ENCODE measurements at regions not wholly inside any gene's neighbourhood (a gene's known extent, or its start where the extent isn't known, plus 50 kb on each side); places are given as distances from the start of the nearest gene placed in this dataset.
"Not testable (repeated sequence)": the region's sequence is repeated elsewhere in the genome, so short reads cannot be mapped to it uniquely, and the experiment has no call there.

DNA sequence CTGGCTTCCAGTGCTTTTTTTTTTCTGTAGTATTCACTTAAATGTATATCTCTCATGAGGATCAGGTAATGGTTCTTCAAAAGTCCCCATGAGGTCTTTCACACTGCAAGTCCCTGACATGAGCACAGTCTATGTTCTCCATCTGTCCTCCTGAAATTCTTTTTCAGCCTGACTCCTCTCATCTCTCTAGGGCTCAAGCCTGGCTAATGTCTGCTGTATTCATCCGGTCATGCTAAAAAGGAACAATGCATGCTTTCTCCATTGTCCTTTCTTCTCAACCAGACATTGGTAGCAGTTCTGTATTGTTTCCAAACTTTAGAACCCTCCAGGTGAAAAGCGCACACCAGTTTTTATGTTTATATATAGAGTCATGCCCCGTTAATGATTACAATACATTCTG lies 368.3 kb upstream of the OLFM3 start:
- FAIRE-seq (no peak), DNase-seq (ENCODE audit: extremely low spot score, insufficient read length, low read depth) (no peak)

- DNase-seq (ENCODE audit: extremely low spot score, insufficient read length, low read depth) (no peak), FAIRE-seq (no peak)
Measured at GRCh38 chr1:102336602-102337001, 339.9 kb upstream of the OLFM3 start.

DNA sequence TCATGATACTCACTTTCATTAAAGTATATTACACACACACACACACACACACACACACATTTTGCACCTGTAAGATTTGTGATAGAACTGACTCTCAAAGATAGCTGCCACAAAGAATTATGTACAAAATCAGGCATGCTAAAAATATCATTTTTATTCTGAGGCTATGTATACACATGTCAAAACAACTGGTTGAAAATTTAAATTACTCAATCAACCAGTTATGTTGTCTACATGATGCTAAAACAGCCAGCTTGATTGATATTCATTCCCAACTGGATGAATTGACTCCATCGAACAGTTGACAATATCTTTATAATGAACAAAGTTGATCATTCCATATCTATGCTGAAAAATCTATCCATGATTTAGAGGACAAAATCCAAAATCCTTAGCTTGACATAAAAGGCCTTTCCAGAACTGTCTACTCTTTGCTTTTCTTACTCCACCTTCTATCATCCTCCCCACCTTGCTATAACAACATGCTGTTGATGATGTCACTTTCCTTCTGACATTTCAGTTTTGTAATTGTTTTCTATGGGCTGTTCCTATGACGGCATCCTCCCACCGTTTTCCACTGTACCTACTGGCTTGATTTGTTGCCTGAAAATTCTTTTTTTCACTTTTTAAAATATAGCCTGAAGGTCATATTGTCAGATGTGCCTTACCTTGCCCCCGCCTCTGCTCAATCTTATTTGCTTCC lies 321.5 kb upstream of the OLFM3 start:
- no peak for DNase-seq (ENCODE audit: extremely low spot score, insufficient read length, low read depth)
- FAIRE-seq = no peak

DNA sequence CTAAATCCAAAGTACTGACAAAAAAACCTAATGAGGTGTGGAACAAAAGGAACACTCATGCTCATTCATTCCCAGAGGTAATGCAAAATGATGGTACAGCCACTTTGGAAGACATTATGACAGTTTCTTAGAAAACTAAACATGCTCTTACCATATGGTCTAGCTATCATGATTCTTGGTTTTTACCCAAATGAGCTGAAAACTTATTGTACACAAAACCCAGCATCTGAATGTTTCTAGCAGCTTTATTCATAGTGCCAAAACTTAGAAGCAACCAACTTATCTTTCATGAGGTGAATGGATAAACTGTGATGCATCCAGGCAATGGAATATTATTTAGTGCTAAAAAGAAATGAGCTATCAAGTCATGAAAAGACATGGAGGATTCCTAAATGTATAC lies 318.4 kb upstream of the OLFM3 start:
- DNase-seq (ENCODE audit: extremely low spot score, insufficient read length, low read depth) = no peak
- FAIRE-seq = no peak

GRCh38 chr1:102296116-102296515 lies 299.4 kb upstream of the OLFM3 start:
- DNase-seq (ENCODE audit: extremely low spot score, insufficient read length, low read depth) (no peak), FAIRE-seq (no peak)

DNA sequence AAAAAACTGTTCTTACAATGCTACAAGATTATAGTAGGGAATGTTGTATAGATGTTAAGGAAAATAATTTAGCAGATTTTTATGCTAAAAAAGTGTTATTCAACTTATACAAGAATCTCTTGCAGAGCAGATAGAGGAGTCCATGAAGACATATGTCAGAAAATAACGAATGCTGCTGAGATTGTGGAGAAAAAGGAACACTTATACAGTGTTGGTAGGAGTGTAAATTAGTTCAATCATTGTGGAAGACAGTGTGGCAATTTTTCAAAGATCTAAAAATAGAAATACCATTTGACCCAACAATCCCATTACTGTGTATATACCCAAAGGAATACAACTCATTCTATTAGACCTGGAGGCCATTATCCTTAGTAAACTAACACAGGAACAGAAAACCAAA lies 286.2 kb upstream of the OLFM3 start:
- DNase-seq (ENCODE audit: extremely low spot score, insufficient read length, low read depth) = no peak
- FAIRE-seq = no peak

DNA sequence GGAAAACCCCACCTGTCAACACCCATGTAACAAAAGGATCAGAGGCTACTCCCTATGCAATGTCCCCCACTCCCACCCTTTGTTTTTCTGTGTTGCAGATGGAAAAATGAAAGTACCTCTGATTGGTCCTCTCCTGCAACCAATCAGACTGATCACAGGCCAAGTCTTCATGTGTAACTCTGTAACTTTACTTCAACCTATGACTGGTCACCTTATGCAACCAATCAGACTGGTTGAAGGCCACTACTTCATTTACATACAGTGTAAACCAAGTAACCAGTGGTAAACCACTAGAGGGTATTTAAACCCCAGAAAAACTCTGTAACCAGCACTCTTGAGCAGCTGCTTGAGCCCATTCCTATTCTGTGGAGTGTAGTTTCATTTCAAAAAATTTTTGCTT lies 266.3 kb upstream of the OLFM3 start:
- no peak for DNase-seq (ENCODE audit: extremely low spot score, insufficient read length, low read depth)
- FAIRE-seq = no peak

- FAIRE-seq (no peak), DNase-seq (ENCODE audit: extremely low spot score, insufficient read length, low read depth) (no peak)
Measured at GRCh38 chr1:102252731-102253505, 256.2 kb upstream of the OLFM3 start.

DNA sequence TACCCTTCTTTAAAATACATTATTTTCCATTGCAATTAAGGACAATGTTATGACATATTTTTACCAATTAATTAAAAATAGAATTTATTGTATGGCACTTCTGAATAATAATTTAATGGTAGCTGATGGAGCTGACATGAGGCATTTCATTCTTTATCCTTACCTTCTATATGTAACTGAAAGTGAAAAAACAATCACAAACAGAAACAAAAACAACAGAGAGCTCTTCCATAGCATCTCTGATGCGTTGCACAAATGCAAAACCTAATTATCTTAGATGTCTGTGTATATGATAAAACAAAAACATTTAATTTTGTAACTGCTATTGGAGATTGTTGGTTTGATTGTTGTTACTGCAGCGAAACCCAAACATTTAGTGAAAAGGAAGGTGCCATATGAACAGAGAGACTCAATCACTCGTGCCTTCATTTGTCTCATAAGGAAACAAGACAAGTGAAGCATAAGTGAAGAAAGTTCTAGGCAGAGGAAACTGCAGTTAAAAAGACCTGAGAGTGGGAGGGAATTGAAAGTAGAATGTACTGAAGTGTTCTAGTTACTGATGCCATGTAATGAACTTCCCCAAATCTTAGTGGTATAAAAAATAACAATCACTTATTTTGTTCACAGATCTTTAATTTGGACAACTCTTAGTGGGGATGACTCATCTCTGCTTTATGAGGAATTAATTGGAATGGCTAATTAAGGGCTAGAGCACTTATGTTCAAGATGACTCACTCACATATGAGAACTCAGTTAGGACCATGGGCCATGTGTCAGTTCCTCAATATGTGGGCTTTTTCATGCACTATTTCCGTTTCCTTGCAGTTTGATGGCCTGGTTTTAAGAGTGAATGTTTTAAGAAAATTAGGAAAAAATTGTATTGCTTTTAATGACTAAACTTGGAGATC lies 245.0 kb upstream of the OLFM3 start:
- DNase-seq (ENCODE audit: extremely low spot score, insufficient read length, low read depth) = peak; percentile 2
- FAIRE-seq = peak; percentile 52

DNA sequence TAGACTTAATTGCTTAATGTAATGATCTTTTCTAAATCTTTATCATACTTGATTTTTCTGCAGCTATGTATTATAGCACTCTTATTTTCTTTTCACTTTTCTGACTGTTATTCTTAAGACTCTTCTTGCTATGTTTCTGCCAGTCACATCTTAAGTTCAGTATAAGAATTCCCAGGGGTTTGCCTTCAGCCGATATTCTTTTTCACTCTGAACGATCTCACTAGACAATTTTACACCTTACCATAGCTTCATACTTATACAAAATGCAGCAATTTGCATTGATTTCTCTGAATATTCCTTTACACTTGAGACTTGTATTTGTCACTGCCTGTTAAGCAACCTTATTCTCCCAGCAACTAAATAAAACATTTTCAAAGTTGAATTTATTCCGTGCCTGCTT lies 242.5 kb upstream of the OLFM3 start:
- FAIRE-seq = no peak
- DNase-seq (ENCODE audit: extremely low spot score, insufficient read length, low read depth) = no peak

GRCh38 chr1:102234753-102235359 lies 238.1 kb upstream of the OLFM3 start:
- DNase-seq (ENCODE audit: extremely low spot score, insufficient read length, low read depth) = no peak
- FAIRE-seq = no peak

DNA sequence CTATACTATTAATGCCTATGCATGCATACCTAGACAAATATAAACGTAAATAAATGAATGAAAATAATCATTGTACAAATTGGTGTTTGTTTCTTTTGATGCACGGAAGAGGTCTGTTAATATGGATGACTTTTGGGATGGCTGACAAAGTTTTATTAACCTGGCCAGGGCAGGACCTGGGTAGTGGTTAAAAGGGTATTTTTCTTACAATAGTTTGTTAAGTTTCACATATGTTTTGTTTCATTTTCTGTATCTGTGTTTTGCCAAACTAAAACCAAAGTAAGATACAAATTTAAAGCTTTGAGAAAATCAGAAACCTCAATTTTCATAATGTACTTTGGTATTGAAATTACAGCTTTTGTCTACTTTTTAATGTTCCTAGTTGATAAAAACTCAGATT lies 222.7 kb upstream of the OLFM3 start:
- no peak for FAIRE-seq

DNA sequence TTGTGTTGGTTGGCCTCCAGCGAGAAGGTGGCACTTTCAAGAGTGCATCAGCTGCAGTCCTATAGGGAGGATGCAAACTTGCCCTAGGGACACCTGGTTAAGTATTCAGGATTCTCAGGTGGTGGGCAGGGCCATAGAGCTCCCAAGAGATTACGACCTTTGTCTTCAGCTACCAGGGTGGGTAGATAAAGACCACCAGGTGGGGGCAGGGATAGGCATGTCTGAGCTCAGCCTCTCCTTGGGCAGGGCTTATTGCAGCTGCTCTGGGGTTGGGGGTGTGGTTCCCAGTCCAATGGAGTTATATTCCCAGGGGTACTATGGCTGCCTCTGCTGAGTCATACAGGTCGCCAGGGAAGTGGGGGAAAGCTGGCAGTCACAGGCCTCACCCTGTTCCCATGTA lies 214.2 kb upstream of the OLFM3 start:
- FAIRE-seq = not testable (repeated sequence)

More for the DNA sequence above, 222.7 kb upstream of the OLFM3 start:
- DNase-seq (ENCODE audit: extremely low spot score, insufficient read length, low read depth) = no peak

GRCh38 chr1:102191723-102192122 lies 195.0 kb upstream of the OLFM3 start:
- DNase-seq (ENCODE audit: extremely low spot score, insufficient read length, low read depth) (no peak), FAIRE-seq (no peak)

More for the DNA sequence above, 214.2 kb upstream of the OLFM3 start:
- DNase-seq (ENCODE audit: extremely low spot score, insufficient read length, low read depth) = not testable (repeated sequence)

GRCh38 chr1:102190429-102190828 lies 193.7 kb upstream of the OLFM3 start:
- DNase-seq (ENCODE audit: extremely low spot score, insufficient read length, low read depth) (no peak), FAIRE-seq (no peak)

- FAIRE-seq (no peak), DNase-seq (ENCODE audit: extremely low spot score, insufficient read length, low read depth) (no peak)
Measured at GRCh38 chr1:102186536-102186935, 189.8 kb upstream of the OLFM3 start.

DNA sequence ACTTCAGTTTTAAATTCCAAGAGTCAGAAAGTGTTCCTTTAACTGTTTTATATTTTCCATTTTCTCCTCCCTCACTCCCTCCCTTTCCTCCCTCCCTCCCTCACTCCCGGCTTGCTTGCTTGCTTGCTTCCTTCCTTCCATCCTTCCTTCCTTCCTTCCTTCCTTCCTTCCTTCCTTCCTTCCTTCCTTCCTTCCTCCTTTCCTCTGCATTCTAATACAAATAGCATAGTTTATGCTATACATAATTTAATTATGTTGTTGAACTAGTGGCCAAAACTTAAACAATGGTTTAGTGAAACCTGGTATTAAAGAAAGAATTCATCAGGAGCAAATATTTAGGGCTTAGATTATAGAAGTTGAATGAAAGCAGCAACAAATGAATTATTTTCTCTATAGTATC lies 188.5 kb upstream of the OLFM3 start:
- no peak for FAIRE-seq
- DNase-seq (ENCODE audit: extremely low spot score, insufficient read length, low read depth) = no peak

- DNase-seq (ENCODE audit: extremely low spot score, insufficient read length, low read depth) = no peak
Measured at GRCh38 chr1:102184477-102184876, 187.8 kb upstream of the OLFM3 start.

GRCh38 chr1:102183711-102184110 lies 187.0 kb upstream of the OLFM3 start:
- DNase-seq (ENCODE audit: extremely low spot score, insufficient read length, low read depth) = no peak
- no peak for FAIRE-seq

More at GRCh38 chr1:102184477-102184876, 187.8 kb upstream of the OLFM3 start:
- FAIRE-seq = no peak

GRCh38 chr1:102182603-102183260 lies 186.0 kb upstream of the OLFM3 start:
- FAIRE-seq (no peak), DNase-seq (ENCODE audit: extremely low spot score, insufficient read length, low read depth) (no peak)

Measured in GM18507 (cell line).